HepG2 (cell line): ENCODE measurements at regions not wholly inside any gene's neighbourhood (a gene's known extent, or its start where the extent isn't known, plus 50 kb on each side); places are given as distances from the start of the nearest gene placed in this dataset.

Source experiments
- ATF2 ChIP-seq: sonication (generic); formaldehyde crosslinking; IDR thresholded peaks from 2 replicates; pipeline ENCODE4 v1.4.0; 2020; ENCODE audit warnings: missing genetic modification reagents
- CERS6 ChIP-seq: sonication (generic); formaldehyde crosslinking; IDR thresholded peaks from 2 replicates; pipeline ENCODE4 v1.5.0; 2020; ENCODE audit warnings: missing genetic modification reagents
- ZNF207 ChIP-seq: fragments of 450-650 bp; IDR thresholded peaks from 2 replicates; pipeline ENCODE4 v1.6.1; 2016; ENCODE audit warnings: antibody characterized with exemption, borderline replicate concordance
- ZNF605 ChIP-seq: sonication (generic); formaldehyde crosslinking; IDR thresholded peaks from 2 replicates; pipeline ENCODE4 v1.8.0; 2022; ENCODE audit warnings: mild to moderate bottlenecking, missing genetic modification reagents
- ZNF780A ChIP-seq: sonication (generic); formaldehyde crosslinking; IDR thresholded peaks from 2 replicates; pipeline ENCODE4 v1.8.0; 2022; ENCODE audit warnings: mild to moderate bottlenecking, missing genetic modification reagents, moderate library complexity

- TF ChIP-seq ZNF780A (CRISPR knock-in tag) (no peak), ATF2 (CRISPR knock-in tag) (no peak), CERS6 (CRISPR knock-in tag) (no peak), ZNF605 (CRISPR knock-in tag) (no peak), ZNF207 (no peak)
Observed at GRCh38 chr13:80070024-80070703, 270.8 kb downstream of the SPRY2 start.
